ENCODE measurements at regions not wholly inside any gene's neighbourhood (a gene's known extent, or its start where the extent isn't known, plus 50 kb on each side); places are given as distances from the start of the nearest gene placed in this dataset.

DNA sequence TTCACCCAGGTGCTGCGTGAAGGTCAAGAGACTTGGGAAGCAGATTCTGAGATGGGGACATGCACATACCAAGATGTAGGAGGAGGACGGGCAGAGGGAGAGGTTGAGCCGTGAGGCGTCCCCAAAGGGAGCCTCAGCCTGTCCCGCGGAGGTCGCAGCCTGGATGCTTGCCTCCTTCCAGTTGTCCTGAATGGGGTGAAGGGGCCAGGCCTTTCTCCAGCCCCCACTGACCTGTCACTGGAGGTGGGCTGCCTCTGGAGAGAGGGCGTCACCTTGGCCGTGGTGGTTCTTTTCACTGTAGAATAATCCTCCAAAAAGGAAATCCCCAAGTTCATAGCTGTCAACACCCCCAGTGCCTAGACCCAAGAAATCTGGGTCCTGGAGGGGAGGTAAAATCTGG, 283.0 kb upstream of the VSTM2A start:
- no peak overlapping the region for H3K4me3 Mint-ChIP-seq (ENCODE audit: low read depth, unreplicated experiment)
- no peak overlapping the region for H3K27ac Mint-ChIP-seq (ENCODE audit: unreplicated experiment)
- H3K27me3 Mint-ChIP-seq (ENCODE audit: unreplicated experiment): no peaks in the 10 kb centered on the region
- no peak for TF ChIP-seq CTCF (IDR thresholded peaks at IDR 0.05; ENCODE audit: unreplicated experiment)
- no TSS peak for BruUV-seq (replicated peaks)
- peaks cover 8% of the 10 kb centered on the region for H3K9me3 Mint-ChIP-seq (ENCODE audit: low read depth, unreplicated experiment)
- H3K36me3 Mint-ChIP-seq (ENCODE audit: insufficient read depth, unreplicated experiment): no peaks in the 10 kb centered on the region
- no peak for DNase-seq
- CTCF ChIA-PET: no interaction called here
- H3K4me1 Mint-ChIP-seq (ENCODE audit: low read depth, unreplicated experiment): no peaks in the 10 kb centered on the region
- intact Hi-C loops (cut with micrococcal nuclease; ENCODE audit: unreplicated experiment): no loop called here

- H3K9me3 Mint-ChIP-seq (ENCODE audit: low read depth, unreplicated experiment): peaks cover 12% of the 10 kb centered on the region
- no peak overlapping the region for H3K27ac Mint-ChIP-seq (ENCODE audit: unreplicated experiment)
- DNase-seq: no peak
- CTCF ChIA-PET: no interaction called here
- H3K27me3 Mint-ChIP-seq (ENCODE audit: unreplicated experiment): no peaks in the 10 kb centered on the region
- no TSS peak for BruUV-seq (replicated peaks)
- H3K4me1 Mint-ChIP-seq (ENCODE audit: low read depth, unreplicated experiment): no peaks in the 10 kb centered on the region
- no peak for TF ChIP-seq CTCF (IDR thresholded peaks at IDR 0.05; ENCODE audit: unreplicated experiment)
- intact Hi-C loops (cut with micrococcal nuclease; ENCODE audit: unreplicated experiment): no loop called here
- H3K4me3 Mint-ChIP-seq (ENCODE audit: low read depth, unreplicated experiment): no peak overlapping the region
- no peaks in the 10 kb centered on the region for H3K36me3 Mint-ChIP-seq (ENCODE audit: insufficient read depth, unreplicated experiment)
Measured at GRCh38 chr7:54260941-54261371, 281.2 kb upstream of the VSTM2A start.

GRCh38 chr7:54278847-54279246, 263.3 kb upstream of the VSTM2A start:
- intact Hi-C loops (cut with micrococcal nuclease; ENCODE audit: unreplicated experiment): no loop called here
- Mint-ChIP-seq H3K36me3 (ENCODE audit: insufficient read depth, unreplicated experiment) (no peaks in the 10 kb centered on the region), H3K27me3 (ENCODE audit: unreplicated experiment) (no peaks in the 10 kb centered on the region), H3K9me3 (ENCODE audit: low read depth, unreplicated experiment) (peaks cover 14% of the 10 kb centered on the region), H3K4me1 (ENCODE audit: low read depth, unreplicated experiment) (no peaks in the 10 kb centered on the region), H3K4me3 (ENCODE audit: low read depth, unreplicated experiment) (no peak overlapping the region), H3K27ac (ENCODE audit: unreplicated experiment) (no peak overlapping the region)
- DNase-seq: no peak
- TF ChIP-seq CTCF (IDR thresholded peaks at IDR 0.05; ENCODE audit: unreplicated experiment): no peak
- CTCF ChIA-PET: no interaction called here
- BruUV-seq (replicated peaks): no TSS peak

DNA sequence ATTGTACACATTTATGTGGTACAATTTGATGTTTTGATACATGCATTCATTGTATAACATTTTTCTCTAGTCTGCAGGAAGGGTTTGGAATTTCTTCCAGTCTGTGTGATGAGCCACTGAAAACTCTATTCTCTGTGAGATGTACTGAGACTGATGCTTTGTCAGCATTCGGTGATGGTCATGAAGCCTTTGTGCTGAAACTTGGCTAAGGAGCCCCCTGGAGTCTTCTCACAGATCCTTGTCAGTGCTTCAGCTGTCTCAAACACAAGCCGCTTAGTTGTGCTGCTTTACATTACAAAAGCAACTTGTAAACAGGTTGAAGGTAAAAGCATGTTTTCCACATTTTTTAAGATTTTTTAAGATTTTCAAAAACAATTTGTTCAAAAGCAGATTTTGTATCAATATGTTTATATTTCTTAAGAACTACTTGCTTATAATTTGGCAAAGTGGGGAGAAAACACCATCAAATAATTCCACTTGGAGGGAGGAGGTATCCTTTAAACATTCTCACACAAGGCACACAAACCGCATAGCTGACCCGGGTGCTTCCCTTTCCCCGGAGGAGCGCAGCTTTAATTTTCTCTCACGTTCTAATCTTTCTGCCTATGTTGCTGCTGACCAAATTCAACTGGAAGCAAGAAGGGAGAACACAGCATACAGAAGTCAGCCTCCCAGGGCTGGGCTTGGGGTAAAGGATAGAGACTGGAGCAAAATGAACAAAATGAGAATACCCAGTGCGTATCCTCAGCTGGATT, 249.8 kb upstream of the VSTM2A start:
- CTCF ChIA-PET: no interaction called here
- no TSS peak for BruUV-seq (replicated peaks)
- DNase-seq: no peak
- TF ChIP-seq CTCF (IDR thresholded peaks at IDR 0.05; ENCODE audit: unreplicated experiment): no peak
- Mint-ChIP-seq H3K27ac (ENCODE audit: unreplicated experiment) (no peak overlapping the region), H3K36me3 (ENCODE audit: insufficient read depth, unreplicated experiment) (no peaks in the 10 kb centered on the region), H3K27me3 (ENCODE audit: unreplicated experiment) (no peaks in the 10 kb centered on the region), H3K9me3 (ENCODE audit: low read depth, unreplicated experiment) (peaks cover 19% of the 10 kb centered on the region), H3K4me3 (ENCODE audit: low read depth, unreplicated experiment) (no peak overlapping the region), H3K4me1 (ENCODE audit: low read depth, unreplicated experiment) (no peaks in the 10 kb centered on the region)
- intact Hi-C loops (cut with micrococcal nuclease; ENCODE audit: unreplicated experiment): no loop called here
